HepG2 (cell line): ENCODE measurements at regions not wholly inside any gene's neighbourhood (a gene's known extent, or its start where the extent isn't known, plus 50 kb on each side); places are given as distances from the start of the nearest gene placed in this dataset.

Source experiments
- ATAC-seq: fragments of 200-7000 bp; cut with Tn5 transposase; 3 replicates; pipeline ENCODE4 v1.9.1; 2020; ENCODE audit warnings: mild to moderate bottlenecking, moderate library complexity
- BruUV-seq: library from RNA; stranded (reverse); fragments of 400-500 nt; replicated peaks from 2 replicates; lab custom pipeline; 2021; lab: Mats Ljungman, UMichigan
- CTCF ChIA-PET: fragments of 300-600 bp; formaldehyde crosslinking; extraction: SDS; loops from one replicate; lab custom pipeline; 2021; ENCODE audit warnings: low total read pairs, inconsistent platforms, low intra/inter-chr PET ratio; lab: Yijun Ruan, JAX
- POLR2A ChIA-PET: fragments of 350-600 bp; sonication (Branson Sonifier 250); formaldehyde crosslinking; loops from one replicate; lab custom pipeline; 2020; ENCODE audit warnings: antibody characterized with exemption, inconsistent platforms; lab: Yijun Ruan, JAX
- DNase-seq: peaks from one replicate; pipeline ENCODE4 v3.0.0-alpha.2; 2015; ENCODE audit warnings: low spot score
- FAIRE-seq: peaks from 3 replicates; lab custom pipeline; 2011; peaks lifted over from hg19 to GRCh38; lab: Jason Lieb, UNC
- H2AFZ ChIP-seq: one replicate; pipeline ENCODE4 v1.6.1; 2011; ENCODE audit warnings: low read length, inconsistent platforms
- H3K27ac ChIP-seq: fragments of 300-600 bp; 3 replicates; pipeline ENCODE4 v1.8.0; 2011; ENCODE audit warnings: mixed run types, mild to moderate bottlenecking, mixed read lengths, low read length, inconsistent platforms; ENCODE audit not compliant: insufficient read depth; ENCODE audit errors: extremely low read length
- H3K27me3 ChIP-seq, 2 experiments: fragments of 200-600 bp in 1 of 2; 2 replicates in 1 of 2; 3 replicates in 1 of 2; pipeline versions ENCODE4 v1.6.0 to v1.8.0; 2011; ENCODE audit warnings: low read length in 2 of 2, mild to moderate bottlenecking in 2 of 2, moderate library complexity in 2 of 2, inconsistent platforms in 1 of 2; ENCODE audit not compliant: insufficient read depth in 2 of 2, control insufficient read depth in 1 of 2
- H3K36me3 ChIP-seq, 2 experiments: fragments of 200-600 bp in 1 of 2; replicated peaks in 1 of 2; 2 replicates in 1 of 2; 3 replicates in 1 of 2; pipeline versions ENCODE4 v1.5.1 to v1.8.0; 2011; ENCODE audit warnings: low read length in 2 of 2, inconsistent platforms in 1 of 2; ENCODE audit not compliant: insufficient read depth in 2 of 2, control insufficient read depth in 1 of 2
- H3K4me1 ChIP-seq: 2 replicates; pipeline ENCODE4 v1.5.1; 2012; ENCODE audit warnings: low read length, inconsistent platforms; ENCODE audit not compliant: insufficient read depth
- H3K4me2 ChIP-seq: 2 replicates; pipeline ENCODE4 v1.6.0; 2011; ENCODE audit warnings: low read depth, low read length, inconsistent platforms
- H3K4me3 ChIP-seq, 3 experiments: fragments of 200-600 bp in 1 of 3; sonication (generic), shearing (Covaris generic) in 1 of 3; replicated peaks in 1 of 3; 2 replicates each; pipeline ENCODE4 v1.5.1; 2011 to 2016; ENCODE audit warnings: low read length in 3 of 3, inconsistent platforms in 2 of 3, low read depth in 2 of 3, mild to moderate bottlenecking in 2 of 3, control low read depth in 1 of 3, mixed read lengths in 1 of 3; ENCODE audit not compliant: insufficient read depth in 1 of 3
- H3K79me2 ChIP-seq: one replicate; pipeline ENCODE4 v1.6.1; 2011; ENCODE audit warnings: low read length, inconsistent platforms; ENCODE audit not compliant: insufficient read depth
- H3K9ac ChIP-seq: 2 replicates; pipeline ENCODE4 v1.6.0; 2011; ENCODE audit warnings: mild to moderate bottlenecking, low read depth, low read length, inconsistent platforms; ENCODE audit not compliant: insufficient read depth
- H3K9me3 ChIP-seq: 2 replicates; pipeline ENCODE4 v1.5.1; 2012; ENCODE audit warnings: mild to moderate bottlenecking, low read length
- H4K20me1 ChIP-seq: 2 replicates; pipeline ENCODE4 v1.6.0; 2011; ENCODE audit warnings: inconsistent platforms, mild to moderate bottlenecking, low read length, moderate library complexity; ENCODE audit not compliant: insufficient read depth
- KDM5A ChIP-seq: fragments of 200-600 bp; sonication (generic); IDR thresholded peaks from 2 replicates; pipeline ENCODE4 v1.7.0; 2018; ENCODE audit warnings: antibody characterized with exemption, mild to moderate bottlenecking, low read length, borderline replicate concordance
- MAFF ChIP-seq: IDR thresholded peaks from 2 replicates; pipeline ENCODE4 v1.6.1; 2011; ENCODE audit warnings: low read depth, low read length, improper control_type of control experiment
- MAFK ChIP-seq, 2 experiments: IDR thresholded peaks in 1 of 2; conservative IDR thresholded peaks in 1 of 2; 2 replicates each; pipeline ENCODE4 v1.6.1; 2011; ENCODE audit warnings: improper control_type of control experiment in 2 of 2, low read length in 2 of 2
- MIER2 ChIP-seq: IDR thresholded peaks from 2 replicates; pipeline ENCODE4 v1.6.1; 2016; ENCODE audit warnings: missing biosample characterization, missing genetic modification reagents
- SNAPC4 ChIP-seq: sonication (generic); formaldehyde crosslinking; IDR thresholded peaks from 2 replicates; pipeline ENCODE4 v1.4.0; 2020; ENCODE audit warnings: mild to moderate bottlenecking, missing genetic modification reagents
- WGBS: methylation state at CpG from one replicate; pipeline ENCODE4 v1.1.6; 2017; ENCODE audit warnings: low lambda C conversion rate; 5-methylcytosine and 5-hydroxymethylcytosine counted together
- in situ Hi-C: cut with HindIII; loops from 2 replicates; pipeline ENCODE4 v1.10.0; 2017; ENCODE audit warnings: low pct_unique_long_range_greater_than_20kb; ENCODE audit not compliant: extremely low pct_ligation_motif_present
- intact Hi-C: fragments of 100-400 bp; cut with micrococcal nuclease; formaldehyde crosslinking; loops from one replicate; pipeline ENCODE4 v1.10.0; 2022; ENCODE audit not compliant: unreplicated experiment
- TF ChIP-seq, protein P1 (sequence below): sonication (generic); formaldehyde crosslinking; IDR thresholded peaks from 2 replicates; pipeline ENCODE4 v1.4.0; 2020; ENCODE audit warnings: mild to moderate bottlenecking, missing genetic modification reagents

- Histone ChIP-seq H3K9me3 (no peaks in the 10 kb centered on the region), H3K4me2 (no peak overlapping the region), H3K36me3 (no peaks in the 10 kb centered on the region), H3K4me1 (no peaks in the 10 kb centered on the region), H2AFZ (no peak overlapping the region), H3K4me3 (no peak overlapping the region), H4K20me1 (no peaks in the 10 kb centered on the region), H3K9ac (no peak overlapping the region), H3K27me3 (no peaks in the 10 kb centered on the region), H3K27ac (no peak overlapping the region), H3K79me2 (no peaks in the 10 kb centered on the region)
- peak; percentile 9 to 61; a peak in 1 of 4 replicates for TF ChIP-seq MAFK (conservative IDR thresholded peaks at IDR 0.05 in 1 of 2, IDR thresholded peaks at IDR 0.05 in 1 of 2; ENCODE audit: low read length in 2 of 2)
- peak; percentile 24; the same call in 1 of the 2 replicates for TF ChIP-seq MAFF
- TF ChIP-seq SNAPC4 (CRISPR knock-in tag) = no peak
- intact Hi-C loops = no loop called here
- in situ Hi-C loops = no loop called here
- ChIA-PET CTCF (interaction anchor here (0.5 kb wide), 1 partner anchor 162 kb away, joined by 3 read pairs; no protein-coding TSS in a partner anchor), POLR2A (no interaction called here)
- DNase-seq (no peak), ATAC-seq (no peak), FAIRE-seq (no peak)
- no TSS peak for BruUV-seq
- WGBS = 26% methylated on average over 1 of the region's 1 CpG
Observed at GRCh38 chr12:25740617-25741016, 187.5 kb upstream of the LMNTD1 start.

- in situ Hi-C loops = no loop called here
- no peak for ATAC-seq
- no peak for DNase-seq
- no peak for FAIRE-seq
- H3K36me3 ChIP-seq = no peaks in the 10 kb centered on the region
- no peaks in the 10 kb centered on the region for H3K79me2 ChIP-seq
- no peak overlapping the region for H3K9ac ChIP-seq
- no peak overlapping the region for H3K4me3 ChIP-seq
- H2AFZ ChIP-seq = no peak overlapping the region
- TF ChIP-seq MIER2 (no peak), KDM5A (no peak)
- TF ChIP-seq, protein P1, sequence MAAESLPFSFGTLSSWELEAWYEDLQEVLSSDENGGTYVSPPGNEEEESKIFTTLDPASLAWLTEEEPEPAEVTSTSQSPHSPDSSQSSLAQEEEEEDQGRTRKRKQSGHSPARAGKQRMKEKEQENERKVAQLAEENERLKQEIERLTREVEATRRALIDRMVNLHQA (CRISPR knock-in tag) = no peak
- TF ChIP-seq, all 625 proteins: peak for 0
- POLR2A ChIA-PET = no interaction called here
- WGBS = 0% methylated on average over 1 of the region's 1 CpG
- Histone ChIP-seq H4K20me1 (no peaks in the 10 kb centered on the region), H3K4me2 (no peak overlapping the region), H3K9me3 (no peaks in the 10 kb centered on the region), H3K27me3 (no peaks in the 10 kb centered on the region), H3K4me1 (no peaks in the 10 kb centered on the region), H3K27ac (no peak overlapping the region)
- CTCF ChIA-PET = no interaction called here
- BruUV-seq = no TSS peak
- intact Hi-C loops = no loop called here
Observed at GRCh38 chr12:25741917-25742316, 188.8 kb upstream of the LMNTD1 start.
